ENCODE measurements at regions not wholly inside any gene's neighbourhood (a gene's known extent, or its start where the extent isn't known, plus 50 kb on each side); places are given as distances from the start of the nearest gene placed in this dataset.

DNA sequence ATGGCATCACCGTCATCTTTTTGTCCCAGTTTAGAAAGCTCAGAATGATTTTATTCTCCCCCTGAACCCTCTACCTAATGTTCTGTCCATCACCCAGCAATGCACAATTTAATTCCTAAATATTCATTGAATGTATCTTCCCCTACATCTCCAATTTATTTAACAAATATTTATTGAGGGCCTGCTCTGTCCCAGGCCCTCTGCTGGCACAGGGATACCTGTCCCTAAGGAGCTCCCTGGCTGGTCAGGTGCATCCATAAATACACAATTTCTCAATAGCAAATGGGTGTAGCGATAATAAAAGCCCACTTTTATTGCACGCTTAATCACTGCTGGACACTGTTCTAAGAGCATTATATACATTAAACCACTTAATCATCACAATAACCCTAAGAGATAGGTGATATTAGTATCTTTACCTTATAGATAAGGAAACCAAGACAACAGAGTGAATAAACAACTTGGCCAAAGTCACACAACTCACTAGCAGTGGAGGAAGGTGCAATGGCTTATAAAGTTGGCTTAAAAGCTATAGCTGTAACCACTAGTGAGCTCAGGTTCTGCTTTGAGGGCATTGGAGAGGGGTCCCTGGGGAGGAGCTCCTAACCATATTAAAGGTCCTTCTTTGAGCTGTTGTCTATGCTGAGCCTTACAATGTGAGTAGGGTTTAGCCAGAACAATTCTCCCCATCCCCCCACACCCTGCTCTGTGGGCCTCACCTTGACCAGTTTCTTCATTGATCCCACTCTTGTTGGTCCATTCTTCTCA is 126.3 kb upstream of the JUN start:
- DNase-seq (ENCODE audit: low read depth in 1 of 2, low spot score in 1 of 2) = no peak

DNA sequence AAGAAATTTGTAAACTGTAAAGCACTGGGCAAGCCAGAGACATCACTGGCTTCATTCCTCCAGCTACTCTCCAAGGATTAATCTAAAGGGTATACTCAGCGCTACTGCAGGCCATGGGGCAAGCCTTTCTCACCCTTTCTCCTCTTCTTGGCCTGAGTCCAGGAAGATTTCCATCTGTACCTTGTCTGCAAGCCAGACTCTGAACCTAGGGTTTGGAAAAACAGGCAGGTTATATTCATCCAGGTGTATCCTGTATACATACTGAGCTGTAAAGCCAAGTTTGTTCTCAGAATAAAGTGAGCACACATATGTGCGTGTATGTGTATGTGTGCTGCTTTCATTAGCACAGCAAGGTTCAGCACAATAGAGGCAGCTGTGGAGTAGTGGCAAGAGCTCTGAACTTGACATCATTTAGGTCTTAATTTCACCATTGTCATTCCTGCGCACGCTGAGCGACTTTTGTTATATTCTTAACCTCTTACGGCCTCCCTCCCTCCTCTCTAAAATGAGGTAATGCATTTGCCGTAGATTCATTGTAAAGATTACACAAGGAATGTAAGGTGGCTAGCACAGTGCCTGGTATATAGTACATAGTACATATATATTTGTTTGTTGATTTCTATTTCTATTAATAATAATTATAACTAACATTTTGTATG is 128.1 kb upstream of the JUN start:
- DNase-seq (ENCODE audit: low read depth in 1 of 2, low spot score in 1 of 2) = no peak

DNA sequence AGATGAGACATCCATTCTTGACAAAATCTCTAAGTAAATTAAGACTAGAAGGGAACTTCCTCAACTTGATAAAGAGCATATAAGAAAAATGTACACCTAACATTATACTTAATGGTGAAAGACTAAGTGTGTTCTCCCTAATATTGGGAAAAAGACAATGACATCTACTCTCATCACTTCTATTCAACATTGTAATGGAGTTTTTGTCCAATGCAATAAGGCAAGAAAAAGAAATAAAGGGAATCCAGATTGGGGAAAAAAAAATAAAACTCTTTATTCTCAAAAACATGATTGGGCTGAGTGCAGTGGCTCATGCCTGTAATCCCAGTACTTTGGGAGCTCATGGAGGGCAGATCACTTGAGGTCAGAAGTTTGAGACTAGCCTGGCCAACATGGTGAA is 131.1 kb upstream of the JUN start:
- DNase-seq (ENCODE audit: low read depth in 1 of 2, low spot score in 1 of 2) = no peak

DNA sequence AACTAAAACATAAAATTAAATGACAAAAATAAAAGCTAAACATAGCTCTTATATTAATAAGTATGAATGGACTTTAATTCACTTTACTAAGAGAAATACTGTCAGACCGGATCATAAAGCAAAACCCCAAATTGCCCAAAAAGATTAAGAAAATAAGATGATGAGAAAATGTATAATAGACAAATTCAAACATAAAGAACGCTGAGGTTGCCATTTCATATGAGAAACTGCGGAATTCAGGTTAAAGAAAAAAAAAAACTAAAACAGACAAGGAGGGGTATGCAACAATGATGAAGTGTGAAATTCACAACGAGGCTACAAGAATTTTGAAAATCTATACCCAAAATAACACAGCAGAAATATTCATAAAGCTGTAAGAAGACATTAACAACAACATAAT is 133.6 kb upstream of the JUN start:
- DNase-seq (ENCODE audit: low read depth in 1 of 2, low spot score in 1 of 2) = no peak

DNA sequence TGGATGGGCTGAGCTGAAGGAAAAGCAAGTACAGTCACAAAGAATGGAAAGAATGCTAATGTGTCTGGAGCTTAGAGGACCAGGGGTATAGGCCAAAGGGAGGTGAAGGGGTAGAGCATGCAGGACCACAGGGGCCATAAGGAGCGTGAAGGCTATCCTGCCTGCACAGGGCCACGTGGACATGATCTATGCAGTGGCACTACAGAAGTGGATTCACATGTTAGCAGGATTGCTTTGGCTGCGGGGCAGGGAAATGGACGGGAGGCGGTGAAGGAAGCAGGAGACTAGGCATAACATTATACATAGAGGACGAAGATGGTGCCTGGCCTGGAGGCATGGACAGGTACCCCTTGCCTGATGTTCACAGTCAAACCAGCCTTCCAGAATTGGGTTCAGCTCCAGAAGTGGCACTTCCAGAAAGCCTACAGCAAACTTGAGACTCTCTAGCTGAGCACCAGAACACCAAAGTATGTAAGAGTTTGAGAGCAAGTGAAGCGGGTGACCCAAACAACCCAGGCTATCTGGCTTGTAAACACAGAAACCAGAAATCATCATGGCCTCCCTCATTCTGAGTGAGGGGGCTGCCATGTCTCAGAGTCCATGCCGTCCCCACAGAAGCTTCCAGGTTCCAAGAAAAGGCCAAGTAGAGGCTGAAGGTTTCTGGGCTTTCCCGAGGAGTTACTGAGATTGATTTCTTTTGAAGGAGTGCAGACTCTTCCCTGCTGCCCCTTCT is 135.5 kb upstream of the JUN start:
- no peak for DNase-seq (ENCODE audit: low read depth in 1 of 2, low spot score in 1 of 2)

DNA sequence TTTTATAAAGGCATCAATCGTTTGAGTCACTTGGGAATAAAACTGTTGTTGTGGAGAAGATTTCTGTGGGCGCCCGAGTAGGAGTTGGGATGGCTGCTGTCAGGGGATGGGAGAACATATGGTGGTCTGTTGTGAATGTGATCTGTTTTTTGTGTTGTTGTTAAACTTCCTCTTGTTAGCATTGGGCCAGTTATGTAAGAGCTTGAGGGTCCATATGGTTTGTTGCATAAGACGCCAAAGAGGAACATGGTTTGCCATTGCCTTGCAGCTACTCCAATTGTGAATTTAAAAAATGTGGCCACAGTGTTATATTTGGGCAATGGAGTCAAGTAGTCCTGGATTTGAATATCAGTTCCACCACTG is 136.1 kb upstream of the JUN start:
- no peak for DNase-seq (ENCODE audit: low read depth in 1 of 2, low spot score in 1 of 2)

- no peak for DNase-seq (ENCODE audit: low read depth in 1 of 2, low spot score in 1 of 2)
These were observed 137.5 kb upstream of the JUN start for GRCh38 chr1:58921342-58921741.

DNA sequence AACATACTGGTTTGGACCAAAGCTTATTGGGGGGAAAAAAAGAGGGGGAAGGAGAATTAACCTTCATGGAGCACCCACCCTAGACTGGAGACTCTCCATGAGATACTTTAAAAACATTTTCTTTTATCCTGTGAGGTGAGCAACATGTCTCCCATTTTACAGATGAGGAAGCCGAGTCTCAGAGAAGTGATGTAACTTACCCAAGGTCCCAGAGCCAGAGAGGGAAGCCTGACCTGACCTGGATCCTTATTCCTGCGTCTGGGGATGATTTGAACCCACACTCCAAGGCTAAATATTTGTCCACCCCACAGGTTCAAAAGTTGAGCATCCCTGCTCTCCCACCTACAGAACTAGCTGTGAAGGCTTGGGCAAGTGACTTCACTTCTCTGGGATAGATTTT is 137.9 kb upstream of the JUN start:
- DNase-seq (ENCODE audit: low read depth in 1 of 2, low spot score in 1 of 2) = no peak

- DNase-seq (ENCODE audit: low read depth in 1 of 2, low spot score in 1 of 2) = no peak
These were observed 138.6 kb upstream of the JUN start for GRCh38 chr1:58922302-58923089.

- DNase-seq (ENCODE audit: low read depth in 1 of 2, low spot score in 1 of 2) = no peak
These were observed 139.2 kb upstream of the JUN start for GRCh38 chr1:58923090-58923470.

- DNase-seq (ENCODE audit: low read depth in 1 of 2, low spot score in 1 of 2) = no peak
These were observed 140.2 kb upstream of the JUN start for GRCh38 chr1:58924016-58924565.

- DNase-seq (ENCODE audit: low read depth in 1 of 2, low spot score in 1 of 2) = no peak
These were observed 141.0 kb upstream of the JUN start for GRCh38 chr1:58924821-58925220.

DNA sequence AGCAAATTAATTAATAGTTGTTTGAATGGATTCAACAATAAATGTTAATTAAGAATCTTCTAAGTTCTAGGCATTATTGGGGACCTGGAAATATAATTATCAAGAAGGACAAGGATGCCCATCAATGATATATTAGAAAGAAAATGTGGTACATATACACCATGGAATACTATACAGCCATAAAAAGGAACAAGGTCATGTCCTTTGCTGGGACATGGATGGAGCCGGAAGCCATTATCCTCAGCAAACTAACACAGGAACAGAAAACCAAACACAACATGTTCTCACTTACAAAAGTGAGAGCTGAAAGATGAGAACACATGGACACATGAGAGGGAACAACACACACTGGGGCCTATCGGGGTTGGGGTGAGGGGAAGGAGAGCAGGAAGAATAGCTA is 141.4 kb upstream of the JUN start:
- DNase-seq (ENCODE audit: low read depth in 1 of 2, low spot score in 1 of 2) = no peak

DNA sequence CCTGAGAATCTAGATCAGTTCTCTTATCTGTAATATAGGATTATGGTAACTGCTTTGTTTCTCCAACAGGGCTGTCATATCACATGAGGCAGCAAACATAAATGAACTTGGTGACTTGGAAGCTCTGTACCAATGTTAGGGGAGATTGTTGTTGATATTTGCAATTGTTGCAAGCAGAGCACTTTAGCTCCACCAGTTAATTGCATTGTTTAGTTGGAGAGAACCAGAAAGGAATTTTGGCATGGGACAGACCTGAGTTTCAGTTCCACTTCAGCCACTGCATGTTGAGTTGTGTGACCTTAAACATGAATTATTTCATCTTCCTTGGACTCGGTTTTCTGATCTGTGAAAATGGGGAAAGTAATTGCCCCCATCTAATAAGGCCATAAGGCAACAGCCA is 142.3 kb upstream of the JUN start:
- no peak for DNase-seq (ENCODE audit: low read depth in 1 of 2, low spot score in 1 of 2)

GRCh38 chr1:58927041-58927721 is 143.3 kb upstream of the JUN start:
- no peak for DNase-seq (ENCODE audit: low read depth in 1 of 2, low spot score in 1 of 2)

DNA sequence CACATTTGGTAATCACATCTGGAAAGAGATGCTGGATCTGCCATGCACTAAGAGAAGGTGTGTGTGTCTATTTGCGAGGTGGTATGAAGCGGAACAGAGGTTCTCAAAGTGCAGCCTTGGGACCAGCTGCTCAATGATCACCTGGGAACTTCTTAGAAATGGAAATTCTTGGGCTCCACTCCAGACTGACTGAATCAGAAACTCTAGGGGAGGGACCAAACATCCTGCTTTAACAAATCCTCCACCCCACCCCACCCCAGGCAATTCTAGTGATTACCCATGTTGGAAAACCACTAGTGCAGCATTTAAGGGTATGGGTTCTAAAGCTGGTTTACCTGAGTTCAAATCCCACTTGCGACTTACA is 143.9 kb upstream of the JUN start:
- no peak for DNase-seq (ENCODE audit: low read depth in 1 of 2, low spot score in 1 of 2)

GRCh38 chr1:58928514-58928913 is 144.7 kb upstream of the JUN start:
- no peak for DNase-seq (ENCODE audit: low read depth in 1 of 2, low spot score in 1 of 2)

DNA sequence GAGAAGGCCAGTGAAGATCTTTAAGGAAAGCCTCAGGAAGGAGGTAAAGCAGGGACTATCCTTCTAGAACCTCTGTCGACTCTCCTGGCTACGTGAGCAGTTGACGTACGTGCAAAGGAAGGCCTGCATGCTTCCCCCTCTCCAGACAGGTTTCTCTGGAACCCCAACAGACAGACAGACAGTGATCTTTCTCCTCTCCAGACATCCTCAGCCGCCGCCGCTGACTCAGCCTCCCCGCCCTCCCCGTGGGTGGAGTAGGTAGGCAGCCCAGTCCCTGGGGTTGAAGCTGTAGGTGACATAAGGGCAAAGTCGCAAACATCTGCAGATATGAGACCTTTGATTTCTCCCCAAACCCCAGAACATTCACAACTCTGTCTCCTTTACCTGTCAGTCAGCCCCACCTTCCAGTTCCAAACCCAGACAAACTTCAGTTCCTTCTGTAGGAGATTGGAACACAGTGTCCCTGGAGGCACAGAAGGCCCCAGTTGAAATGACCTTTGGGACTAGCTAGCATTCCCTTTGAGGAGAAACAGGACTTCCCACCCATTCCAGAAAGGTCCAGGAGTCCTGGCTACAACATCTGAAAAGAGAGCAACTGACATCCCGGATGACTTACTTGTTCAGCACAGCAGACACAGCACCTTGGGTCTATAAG is 146.0 kb upstream of the JUN start:
- DNase-seq (ENCODE audit: low read depth in 1 of 2, low spot score in 1 of 2) = peak; percentile 49 to 52

- no peak for DNase-seq (ENCODE audit: low read depth in 1 of 2, low spot score in 1 of 2)
These were observed 147.2 kb upstream of the JUN start for GRCh38 chr1:58931024-58931423.

- DNase-seq (ENCODE audit: low read depth in 1 of 2, low spot score in 1 of 2) = no peak
These were observed 147.9 kb upstream of the JUN start for GRCh38 chr1:58931756-58932155.

Data from stimulated activated CD4-positive, alpha-beta T cell treated with anti-CD3 and anti-CD28 coated beads, Interleukin-15, amount 100 ng/mL, for 1 hour (primary cell).